ENCODE measurements at regions not wholly inside any gene's neighbourhood (a gene's known extent, or its start where the extent isn't known, plus 50 kb on each side); places are given as distances from the start of the nearest gene placed in this dataset.
"Not testable (repeated sequence)": the region's sequence is repeated elsewhere in the genome, so short reads cannot be mapped to it uniquely, and the experiment has no call there.

DNA sequence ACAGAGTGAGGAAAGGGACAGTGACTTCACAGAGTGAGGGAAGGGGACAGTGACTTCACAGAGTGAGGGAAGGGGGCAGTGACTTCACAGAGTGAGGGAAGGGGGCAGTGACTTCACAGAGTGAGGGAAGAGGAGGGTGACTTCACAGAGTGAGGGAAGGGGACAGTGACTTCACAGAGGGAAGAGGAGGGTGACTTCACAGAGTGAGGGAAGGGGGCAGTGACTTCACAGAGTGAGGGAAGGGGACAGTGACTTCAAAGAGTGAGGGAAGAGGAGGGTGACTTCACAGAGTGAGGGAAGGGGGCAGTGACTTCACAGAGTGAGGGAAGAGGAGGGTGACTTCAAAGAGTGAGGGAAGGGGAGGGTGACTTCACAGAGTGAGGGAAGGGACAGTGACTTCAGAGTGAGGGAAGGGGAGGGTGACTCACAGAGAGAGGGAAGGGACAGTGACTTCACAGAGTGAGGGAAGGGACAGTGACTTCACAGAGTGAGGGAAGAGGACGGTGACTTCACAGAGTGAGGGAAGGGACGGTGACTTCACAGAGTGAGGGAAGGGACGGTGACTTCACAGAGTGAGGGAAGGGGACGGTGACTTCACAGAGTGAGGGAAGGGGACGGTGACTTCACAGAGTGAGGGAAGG is 142.0 kb upstream of the PITRM1 start:
- DNase-seq (ENCODE audit: low read depth in 2 of 2) = not testable (repeated sequence)

DNA sequence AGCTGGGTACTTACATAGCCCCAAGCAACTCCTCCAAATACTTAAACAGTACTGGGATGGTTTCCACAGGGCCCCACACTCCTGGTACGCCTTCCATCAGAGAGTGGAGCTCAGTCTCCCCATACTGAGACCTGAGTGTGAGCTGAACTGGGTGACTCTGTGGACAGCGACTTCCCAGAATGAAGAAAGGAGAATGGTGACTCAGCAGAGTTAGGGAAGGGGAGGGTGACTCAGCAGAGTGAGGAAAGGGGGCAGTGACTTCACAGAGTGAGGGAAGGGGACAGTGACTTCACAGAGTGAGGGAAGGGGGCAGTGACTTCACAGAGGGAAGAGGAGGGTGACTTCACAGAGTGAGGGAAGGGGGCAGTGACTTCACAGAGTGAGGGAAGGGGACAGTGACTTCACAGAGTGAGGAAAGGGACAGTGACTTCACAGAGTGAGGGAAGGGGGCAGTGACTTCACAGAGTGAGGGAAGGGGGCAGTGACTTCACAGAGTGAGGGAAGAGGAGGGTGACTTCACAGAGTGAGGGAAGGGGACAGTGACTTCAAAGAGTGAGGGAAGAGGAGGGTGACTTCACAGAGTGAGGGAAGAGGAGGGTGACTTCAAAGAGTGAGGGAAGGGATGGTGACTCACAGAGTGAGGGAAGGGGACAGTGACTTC is 141.3 kb upstream of the PITRM1 start:
- not testable (repeated sequence) for DNase-seq (ENCODE audit: low read depth in 2 of 2)

DNA sequence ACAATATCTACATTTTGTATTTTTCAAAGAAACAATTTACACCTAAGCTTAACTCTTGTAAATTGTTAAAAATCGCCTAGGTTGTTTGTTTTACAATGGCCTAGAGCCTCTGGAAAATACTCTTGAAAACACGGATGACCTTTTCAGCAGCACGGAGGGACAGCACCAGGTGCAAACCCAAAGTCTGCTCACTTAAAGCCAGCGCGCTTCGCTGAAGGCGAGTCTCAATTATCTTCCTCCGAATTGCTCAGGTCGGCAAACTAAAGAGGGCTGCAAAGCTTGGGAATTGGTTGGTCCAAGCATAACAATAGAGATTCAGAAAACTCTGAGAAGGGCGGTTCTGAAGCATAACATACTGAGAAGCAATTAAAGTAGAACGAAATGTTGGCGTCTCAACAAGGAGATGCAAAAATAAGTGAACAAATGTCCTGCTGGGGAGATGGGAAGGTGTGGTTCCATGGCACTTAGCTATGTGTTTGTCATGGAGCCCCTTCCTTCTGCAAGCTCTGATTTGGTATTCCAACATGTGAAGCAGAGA is 139.9 kb upstream of the PITRM1 start:
- no peak for DNase-seq (ENCODE audit: low read depth in 2 of 2)

DNA sequence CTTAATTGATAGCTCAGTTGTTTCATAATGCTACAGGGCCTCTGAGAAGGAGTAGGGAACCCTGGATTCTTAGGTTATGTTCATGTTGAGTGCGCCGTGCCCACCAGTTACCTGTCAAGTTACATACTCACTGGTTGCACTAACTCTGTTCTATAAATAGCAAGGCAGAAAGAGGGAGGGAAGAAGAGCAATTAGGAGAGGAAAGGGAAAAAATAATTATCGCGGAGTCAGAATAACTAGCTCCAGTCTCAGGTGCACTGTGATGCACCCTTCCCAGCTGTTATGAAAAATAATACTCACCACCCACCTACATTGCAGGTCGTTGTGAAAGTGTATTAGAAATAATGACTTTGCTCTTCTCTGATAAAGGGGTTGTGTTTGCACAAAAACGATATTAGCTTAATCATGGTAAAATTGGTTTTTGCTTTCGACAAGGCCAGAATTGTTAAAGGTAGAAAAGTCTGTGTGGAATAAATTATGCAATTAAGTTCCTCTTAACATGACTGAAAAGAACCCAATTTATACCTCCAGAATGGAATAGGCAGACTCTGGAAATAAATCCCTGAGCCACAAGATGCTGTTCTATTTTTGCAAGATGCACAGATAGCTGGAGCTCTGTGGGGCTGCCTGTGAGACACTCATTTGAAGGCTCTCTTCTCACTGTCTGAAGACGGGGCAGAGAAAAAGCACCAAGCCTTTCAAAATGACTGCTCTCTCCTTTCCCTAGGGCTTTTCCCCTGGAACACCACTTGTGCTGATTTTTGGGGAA is 137.6 kb upstream of the PITRM1 start:
- no peak for DNase-seq (ENCODE audit: low read depth in 2 of 2)

DNA sequence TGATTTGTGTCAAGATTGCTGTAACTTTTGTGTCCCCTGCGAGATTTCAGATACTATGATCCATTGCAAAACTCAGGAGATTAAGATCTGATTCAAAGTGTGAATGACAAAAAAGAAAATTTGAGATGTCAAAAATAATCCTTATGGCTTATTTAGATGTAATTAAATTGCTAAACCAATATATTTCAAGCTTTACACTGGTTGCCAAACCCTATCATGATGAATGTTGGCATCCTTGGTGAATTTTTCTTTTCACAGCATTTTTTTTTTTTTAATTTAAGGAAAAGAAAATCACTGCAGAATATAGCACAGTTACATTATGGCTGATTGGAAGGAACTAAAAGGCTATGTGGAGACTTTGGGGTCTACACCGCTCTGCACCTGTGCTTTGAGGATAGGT is 133.5 kb upstream of the PITRM1 start:
- no peak for DNase-seq (ENCODE audit: low read depth in 2 of 2)

DNA sequence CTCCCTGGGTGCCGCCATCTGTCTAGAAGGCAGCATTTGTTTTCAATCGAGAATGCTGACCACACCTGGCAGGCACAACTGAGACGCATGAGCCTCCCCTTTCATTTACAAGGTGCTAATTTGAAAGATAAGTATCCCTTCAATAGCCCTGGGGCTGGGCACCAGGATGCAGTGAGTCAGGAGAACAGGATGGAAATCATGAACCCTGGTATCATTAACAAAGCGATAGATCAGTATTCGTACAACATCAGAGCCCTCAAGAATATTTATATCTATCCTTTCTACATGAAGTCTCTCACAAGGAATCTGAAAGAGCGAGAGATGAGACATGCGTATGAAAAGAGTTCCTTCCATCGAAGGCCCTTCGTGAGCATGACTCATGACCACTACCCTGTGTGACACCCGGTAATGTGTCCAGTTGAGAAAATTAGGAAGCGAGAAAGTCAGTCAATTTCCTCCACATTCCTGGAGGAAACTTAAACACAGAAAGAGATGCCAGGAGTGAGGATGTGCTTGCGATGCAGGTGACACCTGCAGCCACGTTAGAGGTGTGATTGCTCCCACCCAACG is 123.1 kb upstream of the PITRM1 start:
- DNase-seq (ENCODE audit: low read depth in 2 of 2) = no peak

DNA sequence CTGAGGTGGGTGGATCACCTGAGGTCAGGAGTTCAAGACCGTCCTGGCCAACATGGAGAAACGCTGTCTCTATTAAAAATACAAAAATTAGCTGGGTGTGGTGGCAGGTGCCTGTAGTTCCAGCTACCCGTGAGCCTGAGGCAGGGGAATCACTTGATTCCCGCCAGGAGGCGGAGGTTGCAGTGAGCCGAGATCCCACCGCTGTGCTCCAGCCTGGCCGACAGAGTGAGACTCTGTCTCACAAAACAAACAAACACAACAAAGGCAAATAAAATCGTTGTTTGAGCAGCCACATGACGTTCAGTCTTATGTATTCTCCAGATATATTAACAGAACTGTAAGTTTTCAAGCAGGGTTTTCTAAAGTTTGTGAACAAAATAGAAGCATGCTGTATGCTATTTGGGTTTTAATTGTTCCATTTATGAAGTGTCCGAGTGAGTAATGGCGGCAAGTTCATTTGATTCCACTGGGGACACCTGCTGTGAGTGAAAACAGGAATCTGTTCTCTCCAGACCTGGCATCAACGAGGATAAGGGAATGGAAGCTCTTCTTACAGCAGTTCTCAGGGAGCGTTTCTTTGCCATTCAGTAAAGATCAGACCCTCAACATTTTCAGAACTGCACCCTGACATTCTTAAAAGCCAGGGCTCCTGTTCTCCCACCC is 122.5 kb upstream of the PITRM1 start:
- DNase-seq (ENCODE audit: low read depth in 2 of 2) = no peak

DNA sequence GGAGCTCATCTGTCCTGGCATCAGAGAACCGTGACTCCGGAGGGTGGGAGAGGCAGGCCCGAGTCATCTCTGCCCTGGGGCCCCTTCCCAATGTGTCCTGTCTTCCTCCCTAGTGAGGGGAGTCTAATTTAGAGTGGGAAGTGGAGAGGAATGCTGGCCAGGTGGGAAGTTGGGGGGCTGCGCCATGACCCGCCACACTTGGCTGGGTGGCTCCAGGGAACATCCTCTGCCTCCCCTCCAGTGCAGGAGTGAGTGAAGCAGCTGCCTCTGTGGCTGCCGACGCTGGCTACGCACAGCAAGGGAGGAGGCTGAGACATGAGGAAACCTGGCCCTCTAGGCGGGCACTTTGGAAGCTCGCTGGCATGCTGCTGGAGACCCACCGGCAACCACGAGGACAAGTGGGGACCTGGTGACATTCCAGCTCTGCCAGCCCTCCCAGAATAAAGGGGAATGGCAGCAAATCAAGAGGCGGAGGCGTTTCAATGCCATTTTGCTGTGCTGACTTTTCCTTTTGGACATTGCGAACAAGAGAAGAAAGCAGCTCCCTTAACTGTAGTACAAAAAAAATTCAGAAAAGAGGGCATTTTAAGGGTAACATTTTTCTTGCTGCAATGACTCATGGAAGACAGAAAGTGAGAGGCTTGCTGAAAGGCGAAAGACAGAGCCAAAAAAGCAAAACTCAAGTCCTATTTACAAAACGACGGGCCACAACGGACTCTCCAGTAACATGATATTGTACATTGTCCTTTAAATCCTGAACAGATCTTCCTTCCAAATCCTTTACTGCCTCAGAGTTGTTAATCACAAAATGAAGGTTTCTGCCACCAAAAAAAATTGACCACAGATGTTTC is 121.2 kb upstream of the PITRM1 start:
- DNase-seq (ENCODE audit: low read depth in 2 of 2) = no peak

DNA sequence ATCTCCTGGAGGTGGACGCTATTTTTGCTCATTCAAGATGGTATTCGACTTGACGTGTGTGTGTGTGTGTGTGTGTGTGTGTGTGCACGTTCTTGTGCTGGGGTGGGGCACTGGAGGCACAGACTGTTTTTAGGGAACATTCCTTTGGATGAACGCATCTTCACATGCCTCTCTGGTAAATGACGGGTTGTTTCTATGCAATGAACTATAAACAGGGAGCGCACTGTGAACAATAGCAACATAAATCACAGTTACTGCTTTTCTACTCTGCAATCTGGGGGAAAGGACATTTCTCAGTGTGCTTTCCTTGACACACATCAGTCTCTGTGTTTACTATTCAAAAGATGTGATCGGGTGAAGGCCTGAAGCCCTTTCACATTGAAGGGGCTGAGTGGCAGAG is 120.1 kb upstream of the PITRM1 start:
- no peak for DNase-seq (ENCODE audit: low read depth in 2 of 2)

DNA sequence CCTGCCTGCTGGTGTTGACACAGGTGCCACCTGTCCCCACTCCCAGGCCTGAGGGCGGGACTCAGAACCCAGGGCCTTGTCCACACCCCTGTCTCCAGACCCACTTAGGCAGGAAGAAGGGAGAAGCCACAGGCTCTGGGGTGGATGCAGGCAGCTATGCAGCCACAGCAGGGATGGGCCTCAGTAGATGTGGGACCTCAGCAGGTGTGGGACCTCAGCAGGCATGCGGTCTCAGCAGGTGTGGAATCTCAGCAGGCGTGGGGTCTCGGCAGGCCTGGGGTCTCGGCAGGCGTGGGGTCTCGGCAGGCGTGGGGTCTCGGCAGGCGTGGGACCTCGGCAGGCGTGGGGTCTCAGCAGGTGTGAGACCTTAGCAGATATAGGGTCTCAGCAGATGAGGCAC is 118.0 kb upstream of the PITRM1 start:
- no peak for DNase-seq (ENCODE audit: low read depth in 2 of 2)

DNA sequence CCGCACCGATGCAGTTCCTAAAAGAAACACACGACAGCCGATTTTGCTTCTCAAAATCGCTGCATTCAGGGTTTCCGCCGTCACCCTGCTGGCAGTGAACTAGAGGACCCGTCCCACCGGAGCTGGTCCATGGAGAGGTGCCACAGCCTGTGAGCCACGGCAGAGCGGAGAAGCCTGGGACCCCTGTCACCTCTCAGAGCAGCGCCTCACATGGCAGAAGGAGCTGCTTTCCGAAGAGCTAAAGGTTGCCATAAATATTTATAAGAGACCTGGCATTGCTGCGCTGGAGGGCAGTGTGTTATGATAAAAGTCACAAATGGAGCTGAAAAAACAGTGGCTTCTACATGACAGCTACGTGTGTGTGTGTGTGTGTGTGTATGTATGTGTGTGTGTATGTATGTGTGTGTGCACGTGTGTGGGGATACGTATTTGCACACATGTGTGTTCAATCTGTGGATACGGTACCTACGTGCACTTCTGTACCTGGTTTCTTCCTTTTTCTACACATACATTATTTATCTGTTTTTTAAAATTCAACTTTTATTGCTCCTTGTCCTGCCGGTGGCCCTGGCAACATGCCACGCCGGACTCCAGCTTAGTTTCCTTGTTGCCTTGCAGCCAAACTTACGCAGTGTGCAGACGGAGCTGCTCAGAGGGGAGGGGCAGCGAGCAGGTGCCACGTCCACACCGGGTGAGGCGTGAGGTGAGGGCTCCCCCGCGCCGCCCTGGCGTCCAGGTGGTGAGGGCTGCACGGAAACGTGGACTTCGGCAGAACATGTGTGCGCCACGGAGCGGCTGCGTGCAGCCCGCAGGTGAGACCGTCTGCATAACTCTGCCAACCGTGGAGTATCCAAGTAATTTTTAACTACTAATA is 115.2 kb upstream of the PITRM1 start:
- DNase-seq (ENCODE audit: low read depth in 2 of 2) = no peak

DNA sequence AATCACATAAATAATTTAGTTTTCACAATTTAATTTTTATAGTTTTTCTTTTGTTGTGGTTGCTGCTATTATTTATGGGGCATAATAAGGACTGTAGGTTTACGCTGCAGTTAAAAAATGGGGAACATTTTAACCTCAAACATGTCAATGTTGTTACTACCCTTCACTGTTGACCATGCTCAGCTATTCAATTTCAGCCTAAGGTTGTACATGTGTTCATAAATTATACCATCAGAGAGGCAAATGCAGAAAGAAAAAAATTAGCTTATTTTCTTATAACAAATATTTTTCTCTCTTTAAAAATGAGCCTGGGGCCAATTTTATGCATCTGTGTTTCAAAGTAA is 110.1 kb upstream of the PITRM1 start:
- no peak for DNase-seq (ENCODE audit: low read depth in 2 of 2)

DNA sequence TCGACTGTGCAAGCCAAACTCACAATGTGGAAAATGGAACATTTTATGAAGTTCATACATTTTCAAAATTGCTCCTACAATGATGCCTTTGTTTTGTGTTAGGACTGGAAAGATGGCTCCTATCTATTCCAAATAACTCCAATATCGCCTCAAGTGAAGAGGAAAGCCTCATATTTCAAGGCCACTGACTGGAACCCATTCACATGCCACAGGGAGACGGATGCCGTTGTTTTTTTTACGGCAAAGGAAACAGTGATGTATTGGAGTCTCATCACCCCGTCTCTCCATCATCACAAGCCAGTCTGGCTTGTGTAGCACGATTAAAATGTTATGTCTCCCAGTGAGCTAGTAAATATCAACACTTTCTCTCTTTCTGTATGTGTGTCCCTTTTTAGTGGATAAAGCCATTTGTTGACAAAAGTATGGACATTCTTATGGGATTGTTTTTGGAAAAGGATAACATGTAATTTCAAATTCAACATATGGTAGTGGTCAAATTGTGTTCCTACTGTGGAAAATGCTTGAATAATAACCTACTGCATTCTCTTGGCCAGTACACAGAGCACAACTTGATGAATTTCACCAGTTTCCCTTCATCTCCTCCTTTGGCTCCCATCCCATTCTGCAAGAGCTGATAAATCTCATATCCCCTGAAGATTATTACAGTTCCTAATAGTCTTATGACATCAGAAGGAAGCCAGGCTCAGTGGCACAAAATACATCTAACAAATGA is 109.5 kb upstream of the PITRM1 start:
- no peak for DNase-seq (ENCODE audit: low read depth in 2 of 2)

DNA sequence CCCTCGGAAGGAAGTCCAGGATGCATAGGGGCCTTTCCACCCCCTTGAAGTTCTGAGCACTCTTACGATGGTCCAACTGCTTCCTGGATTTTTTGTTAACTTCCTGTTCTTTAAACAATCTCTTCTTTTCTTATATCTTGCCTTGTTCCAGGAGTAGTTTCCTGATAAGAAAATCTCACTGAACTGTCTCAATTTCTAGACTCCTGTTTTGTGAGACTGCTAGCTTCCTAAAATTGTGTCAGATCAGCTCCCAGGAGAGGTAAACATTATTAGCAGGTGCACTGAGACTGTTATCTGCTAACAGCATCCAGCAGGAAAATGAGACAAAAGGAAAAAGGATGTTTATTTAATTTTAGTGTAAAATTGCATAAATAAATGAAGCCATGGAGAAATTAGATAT is 106.2 kb upstream of the PITRM1 start:
- DNase-seq (ENCODE audit: low read depth in 2 of 2) = no peak

DNA sequence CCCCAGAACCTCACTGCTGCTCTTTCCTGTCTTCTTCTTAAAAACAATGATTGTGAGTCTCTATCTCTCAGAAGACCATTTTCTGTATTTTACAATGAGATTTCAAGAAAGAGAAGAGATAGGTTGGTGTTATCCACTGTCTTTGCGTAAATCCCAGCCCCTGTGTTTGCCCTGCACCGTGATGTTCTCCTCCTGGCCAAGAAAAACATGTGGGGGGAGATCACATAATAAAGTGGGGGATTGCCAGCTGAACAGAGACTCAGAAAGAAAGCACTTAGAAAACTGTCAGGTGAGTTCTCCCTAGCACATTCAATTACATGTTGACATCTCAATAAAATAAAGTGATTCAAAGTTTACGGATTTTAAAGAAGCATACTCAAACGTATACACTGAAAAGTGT is 105.0 kb upstream of the PITRM1 start:
- no peak for DNase-seq (ENCODE audit: low read depth in 2 of 2)

DNA sequence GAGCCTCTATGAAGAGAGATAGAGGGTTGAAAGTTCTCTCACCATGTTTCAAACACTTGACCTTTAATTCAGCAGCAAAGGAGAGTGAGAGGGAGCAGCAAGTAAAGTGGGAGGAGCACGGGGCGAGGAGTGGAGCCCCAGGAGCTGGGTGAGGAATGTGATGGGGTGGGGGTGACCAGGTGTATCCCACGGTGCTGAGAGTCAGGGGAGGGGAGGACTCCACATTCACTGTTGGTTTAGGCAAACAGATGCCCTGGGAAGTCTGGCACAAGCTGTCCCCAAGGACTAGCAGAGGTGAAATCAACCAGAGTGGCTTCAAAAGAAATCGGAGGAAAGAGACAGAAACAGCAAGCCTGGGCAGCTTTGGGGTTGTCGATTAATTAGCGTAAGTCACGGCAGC is 101.8 kb upstream of the PITRM1 start:
- DNase-seq (ENCODE audit: low read depth in 2 of 2) = no peak

DNA sequence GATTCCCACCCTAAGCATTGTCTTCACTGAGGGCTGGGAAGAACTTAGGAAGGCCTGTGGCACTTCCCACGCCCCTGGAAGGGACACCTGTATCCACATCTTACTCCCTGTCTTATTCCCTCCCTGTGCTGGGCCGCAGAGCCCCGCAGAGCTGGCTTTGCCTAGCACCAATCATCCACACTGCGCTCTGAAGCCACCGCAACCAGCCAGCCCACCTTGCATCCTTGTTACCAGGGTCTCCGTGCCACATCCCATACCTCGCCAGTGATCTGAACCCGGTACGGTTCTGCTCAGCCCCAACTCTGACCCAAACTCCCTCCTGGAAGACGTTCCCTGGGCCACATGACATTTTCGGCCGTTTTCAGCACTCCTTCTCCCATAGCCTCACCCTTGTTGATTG is 101.4 kb upstream of the PITRM1 start:
- DNase-seq (ENCODE audit: low read depth in 2 of 2) = no peak

DNA sequence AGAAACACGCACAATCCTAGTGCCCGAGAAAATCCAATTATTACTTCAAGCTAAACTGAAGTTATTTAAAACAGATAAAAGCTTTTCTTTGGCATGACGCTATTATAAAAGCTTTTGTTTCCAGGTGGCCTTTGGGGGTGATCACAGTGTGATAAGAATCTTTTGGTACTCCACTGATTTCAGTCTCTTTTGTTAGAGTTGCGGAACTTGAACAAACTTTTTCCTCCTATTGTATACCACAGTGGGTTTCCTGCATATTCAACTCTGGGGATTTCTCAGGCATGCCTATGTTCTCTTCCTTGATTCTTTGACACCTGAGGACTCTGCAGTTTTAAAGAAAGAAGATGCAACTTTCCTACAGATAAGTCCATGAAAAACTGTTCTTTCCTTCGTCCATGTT is 99.7 kb upstream of the PITRM1 start:
- DNase-seq (ENCODE audit: low read depth in 2 of 2) = no peak

DNA sequence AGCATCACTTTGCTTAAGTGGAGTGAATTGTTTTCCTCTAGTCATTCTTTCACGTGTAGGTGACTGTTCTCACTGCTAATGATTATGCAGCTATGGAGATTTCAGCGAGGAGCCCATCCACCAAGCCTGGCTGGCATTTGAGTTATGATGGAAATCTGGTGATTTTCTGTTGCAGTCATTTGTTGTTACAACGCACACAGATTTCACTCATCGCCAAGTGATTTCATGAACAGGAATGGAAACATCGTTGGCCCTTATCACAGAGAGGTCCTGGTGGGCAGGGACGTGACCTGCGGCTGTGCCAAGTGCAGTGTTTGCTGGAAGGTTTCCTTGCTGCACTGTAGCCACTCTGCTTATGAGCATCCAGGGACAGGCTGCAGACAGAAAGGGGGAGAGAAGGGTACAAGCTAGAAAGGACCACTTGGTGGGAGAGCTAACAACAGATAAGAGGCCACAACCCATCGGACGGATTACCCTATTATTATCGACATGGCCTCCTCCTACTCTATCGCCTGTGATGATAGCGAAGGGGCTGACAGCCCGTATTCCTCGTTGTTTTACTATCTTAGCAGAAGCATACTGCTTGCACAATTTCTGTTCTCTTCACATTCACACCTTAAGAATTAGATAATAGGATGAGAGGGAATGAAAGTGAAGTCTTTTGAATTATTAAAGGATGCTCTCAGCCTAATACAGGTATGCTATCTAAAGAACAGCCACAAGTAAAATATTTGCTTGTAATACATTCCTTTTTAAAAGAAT is 99.0 kb upstream of the PITRM1 start:
- no peak for DNase-seq (ENCODE audit: low read depth in 2 of 2)
